NCI-H524 (cell line): ENCODE measurements at regions not wholly inside any gene's neighbourhood (a gene's known extent, or its start where the extent isn't known, plus 50 kb on each side); places are given as distances from the start of the nearest gene placed in this dataset.
A peak's percentile ranks its signal among the peaks of the same experiment; 100 is the strongest.

ENCODE experiments used
- DNase-seq, 2 experiments: peaks; one replicate each; lab custom pipeline; 2025; lab: John Stamatoyannopoulos, UW

- DNase-seq: no peak
These were observed 663.9 kb downstream of the POM121L12 start for GRCh38 chr7:53699215-53699837.

- no peak for DNase-seq
These were observed 683.7 kb downstream of the POM121L12 start for GRCh38 chr7:53719122-53719521.

- no peak for DNase-seq
These were observed 705.5 kb downstream of the POM121L12 start for GRCh38 chr7:53740971-53741370.

- DNase-seq: no peak
These were observed 708.4 kb downstream of the POM121L12 start for GRCh38 chr7:53743697-53744402.

- DNase-seq: no peak
These were observed 708.9 kb downstream of the POM121L12 start for GRCh38 chr7:53744403-53744760.

- no peak for DNase-seq
These were observed 721.5 kb downstream of the POM121L12 start for GRCh38 chr7:53756946-53757345.

GRCh38 chr7:53768186-53768585 lies 732.8 kb downstream of the POM121L12 start:
- no peak for DNase-seq

- no peak for DNase-seq
These were observed 736.3 kb downstream of the POM121L12 start for GRCh38 chr7:53771701-53772100.

- peak in 1 of 2 experiments; percentile 37 for DNase-seq
These were observed 740.9 kb downstream of the POM121L12 start for GRCh38 chr7:53776323-53776722.

GRCh38 chr7:53789741-53790140 lies 752.4 kb upstream of the VSTM2A start:
- no peak for DNase-seq

GRCh38 chr7:53794816-53795215 lies 747.4 kb upstream of the VSTM2A start:
- DNase-seq: peak in 1 of 2 experiments; percentile 0

- DNase-seq: no peak
These were observed 741.4 kb upstream of the VSTM2A start for GRCh38 chr7:53800746-53801145.

GRCh38 chr7:53806119-53806518 lies 736.1 kb upstream of the VSTM2A start:
- DNase-seq: no peak

- DNase-seq: no peak
These were observed 730.6 kb upstream of the VSTM2A start for GRCh38 chr7:53811555-53812079.

GRCh38 chr7:53812135-53812534 lies 730.0 kb upstream of the VSTM2A start:
- no peak for DNase-seq

GRCh38 chr7:53835301-53835700 lies 706.9 kb upstream of the VSTM2A start:
- no peak for DNase-seq

- no peak for DNase-seq
These were observed 664.5 kb upstream of the VSTM2A start for GRCh38 chr7:53877688-53878087.

- DNase-seq: no peak
These were observed 641.2 kb upstream of the VSTM2A start for GRCh38 chr7:53900856-53901528.

GRCh38 chr7:53904355-53904754 lies 637.8 kb upstream of the VSTM2A start:
- no peak for DNase-seq

GRCh38 chr7:53917637-53918036 lies 624.5 kb upstream of the VSTM2A start:
- no peak for DNase-seq

- no peak for DNase-seq
These were observed 622.2 kb upstream of the VSTM2A start for GRCh38 chr7:53920011-53920410.

- no peak for DNase-seq
These were observed 601.7 kb upstream of the VSTM2A start for GRCh38 chr7:53940483-53940882.

- DNase-seq: no peak
These were observed 594.4 kb upstream of the VSTM2A start for GRCh38 chr7:53947732-53948131.
